Body of pancreas (tissue), 4 donors: ENCODE measurements at regions not wholly inside any gene's neighbourhood (a gene's known extent, or its start where the extent isn't known, plus 50 kb on each side); places are given as distances from the start of the nearest gene placed in this dataset.

Experiments
- ATAC-seq: fragments of 150-250 bp; one replicate; pipeline ENCODE4 v1.9.1; 2016
- DNase-seq, 4 donors: peaks; one replicate each; pipeline ENCODE4 v3.0.0-alpha.2; 2019
- H3K27ac ChIP-seq, 4 donors: fragments of 200-600 bp; sonication (generic); 1 replicate in 3 of 4; 2 replicates in 1 of 4; pipeline versions ENCODE4 v1.5.1 to v1.6.1; 2016 to 2019; ENCODE audit warnings: mild to moderate bottlenecking in 1 of 4, mixed read lengths in 1 of 4, moderate library complexity in 1 of 4
- H3K27me3 ChIP-seq, 2 donors: fragments of 200-600 bp; sonication (generic); one replicate each; pipeline ENCODE4 v1.6.0; 2016; ENCODE audit warnings: mild to moderate bottlenecking in 1 of 2
- H3K36me3 ChIP-seq, 2 donors: fragments of 200-600 bp; sonication (generic); replicated peaks in 1 of 2; 2 replicates each; pipeline ENCODE4 v1.5.1; 2016; ENCODE audit warnings: low read depth in 2 of 2; ENCODE audit not compliant: insufficient read depth in 1 of 2
- H3K4me1 ChIP-seq: fragments of 200-600 bp; sonication (generic); one replicate; pipeline ENCODE4 v1.6.0; 2016
- H3K4me3 ChIP-seq, 2 donors: fragments of 200-600 bp; sonication (generic); 1 replicate in 1 of 2; 2 replicates in 1 of 2; pipeline ENCODE4 v1.5.1; 2016 to 2019
- H3K9me3 ChIP-seq, 3 donors: fragments of 200-600 bp; sonication (generic); 1 replicate in 2 of 3; 2 replicates in 1 of 3; pipeline ENCODE4 v1.5.1; 2016
- POLR2A ChIP-seq, 3 donors: fragments of 450-650 bp; IDR thresholded peaks; one replicate each; pipeline ENCODE4 v1.6.1; 2016; ENCODE audit warnings: antibody characterized with exemption in 3 of 3, mild to moderate bottlenecking in 2 of 3
- WGBS, 2 donors: methylation state at CpG; one replicate each; pipeline ENCODE4 v1.1.5; 2017; 5-methylcytosine and 5-hydroxymethylcytosine counted together
- intact Hi-C: fragments of 100-400 bp; cut with DNase I; formaldehyde crosslinking; loops from one replicate; pipeline ENCODE4 v1.15.1; 2023
- TF ChIP-seq, protein P1 (sequence below), 7 experiments: fragments of 450-650 bp in 4 of 7; fragments of 200-600 bp in 3 of 7; sonication (generic) in 3 of 7; IDR thresholded peaks; one replicate each; pipeline ENCODE4 v1.5.1; 2016 to 2019; ENCODE audit warnings: antibody characterized with exemption in 7 of 7

DNA sequence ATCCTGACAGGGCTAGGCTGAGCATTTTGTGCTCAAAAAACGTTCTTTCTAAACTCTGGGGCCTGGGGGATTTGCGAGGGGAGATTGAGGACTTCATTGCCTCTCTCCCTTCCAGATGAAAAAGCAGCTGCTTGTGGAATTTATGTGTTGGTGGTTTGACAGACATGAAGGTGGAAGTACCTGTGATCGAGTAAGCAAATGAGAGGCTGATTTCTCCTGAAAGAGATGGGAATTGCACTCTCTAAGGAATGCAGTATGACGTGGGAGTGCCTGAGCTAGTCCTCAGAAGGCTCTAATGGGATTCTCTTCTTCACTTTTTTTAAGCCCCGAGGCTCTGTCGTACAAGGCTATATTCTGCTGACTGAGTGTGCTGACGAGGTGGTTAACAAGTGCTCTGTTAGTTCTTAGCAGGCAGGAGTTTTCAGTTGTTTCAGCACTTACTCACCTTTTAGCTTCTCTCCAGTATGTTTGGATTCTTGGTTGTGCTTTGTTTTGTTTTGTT lies 426.8 kb upstream of the CNKSR2 start:
- Histone ChIP-seq H3K9me3 (no peaks in the 10 kb centered on the region), H3K27me3 (no peaks in the 10 kb centered on the region), H3K27ac (no peak overlapping the region), H3K4me3 (no peak overlapping the region), H3K36me3 (no peaks in the 10 kb centered on the region), H3K4me1 (no peaks in the 10 kb centered on the region)
- DNase-seq = no peak
- no peak for TF ChIP-seq POLR2A (IDR thresholded peaks at IDR 0.05)
- TF ChIP-seq, protein P1, sequence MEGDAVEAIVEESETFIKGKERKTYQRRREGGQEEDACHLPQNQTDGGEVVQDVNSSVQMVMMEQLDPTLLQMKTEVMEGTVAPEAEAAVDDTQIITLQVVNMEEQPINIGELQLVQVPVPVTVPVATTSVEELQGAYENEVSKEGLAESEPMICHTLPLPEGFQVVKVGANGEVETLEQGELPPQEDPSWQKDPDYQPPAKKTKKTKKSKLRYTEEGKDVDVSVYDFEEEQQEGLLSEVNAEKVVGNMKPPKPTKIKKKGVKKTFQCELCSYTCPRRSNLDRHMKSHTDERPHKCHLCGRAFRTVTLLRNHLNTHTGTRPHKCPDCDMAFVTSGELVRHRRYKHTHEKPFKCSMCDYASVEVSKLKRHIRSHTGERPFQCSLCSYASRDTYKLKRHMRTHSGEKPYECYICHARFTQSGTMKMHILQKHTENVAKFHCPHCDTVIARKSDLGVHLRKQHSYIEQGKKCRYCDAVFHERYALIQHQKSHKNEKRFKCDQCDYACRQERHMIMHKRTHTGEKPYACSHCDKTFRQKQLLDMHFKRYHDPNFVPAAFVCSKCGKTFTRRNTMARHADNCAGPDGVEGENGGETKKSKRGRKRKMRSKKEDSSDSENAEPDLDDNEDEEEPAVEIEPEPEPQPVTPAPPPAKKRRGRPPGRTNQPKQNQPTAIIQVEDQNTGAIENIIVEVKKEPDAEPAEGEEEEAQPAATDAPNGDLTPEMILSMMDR (IDR thresholded peaks at IDR 0.05) = no peak
- no peak for ATAC-seq
- WGBS, 2 donors = 11 to 23% methylated on average over 3 to 7 of the region's 7 CpGs
- intact Hi-C loops = no loop called here

DNA sequence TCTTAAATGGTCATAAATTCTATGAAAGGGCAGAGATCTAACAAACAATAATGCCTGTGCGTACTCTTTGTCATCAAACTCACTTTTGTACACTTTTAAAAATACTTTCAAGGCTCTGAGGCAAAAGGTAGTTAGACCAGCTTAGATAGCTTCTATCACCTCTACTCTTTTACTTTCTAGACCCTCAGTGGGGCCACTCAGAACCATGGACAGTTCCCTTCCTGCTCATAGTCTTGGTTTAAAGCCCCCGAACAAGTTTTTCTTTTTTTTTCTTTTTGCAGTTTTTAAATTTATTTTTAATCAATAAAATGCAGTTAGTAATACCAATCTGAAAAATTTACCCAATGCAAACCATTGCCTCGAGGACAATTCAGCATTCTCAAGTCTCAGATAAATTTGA lies 460.5 kb upstream of the CNKSR2 start:
- ATAC-seq (no peak), DNase-seq (no peak)
- WGBS, 2 donors = 9 to 30% methylated on average over 3 of the region's 3 CpGs
- Histone ChIP-seq H3K4me1 (no peaks in the 10 kb centered on the region), H3K27ac (no peak overlapping the region), H3K27me3 (no peaks in the 10 kb centered on the region), H3K4me3 (no peak overlapping the region), H3K9me3 (no peaks in the 10 kb centered on the region), H3K36me3 (no peaks in the 10 kb centered on the region)
- TF ChIP-seq, protein P1 (IDR thresholded peaks at IDR 0.05) = no peak
- no peak for TF ChIP-seq POLR2A (IDR thresholded peaks at IDR 0.05)
- intact Hi-C loops = no loop called here

DNA sequence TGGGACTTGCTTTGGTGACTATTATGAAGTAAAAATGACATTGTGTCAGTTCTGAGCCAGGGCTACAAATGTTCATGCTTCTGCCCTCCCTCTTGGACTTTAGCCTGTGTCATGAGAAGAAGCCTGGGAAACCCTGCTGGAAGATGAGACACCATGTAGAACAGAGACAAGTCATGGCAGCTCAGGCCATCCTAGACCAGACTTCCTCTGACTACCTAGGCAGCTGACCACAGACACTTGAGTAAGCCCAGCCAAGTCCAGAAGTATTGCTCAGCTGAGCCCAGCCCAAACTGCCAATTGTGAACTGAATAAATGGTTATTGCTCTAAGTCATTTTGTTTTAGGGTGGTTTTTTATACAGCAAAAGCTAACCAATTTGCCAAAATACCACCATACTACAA lies 467.6 kb upstream of the CNKSR2 start:
- Histone ChIP-seq H3K27ac (no peak overlapping the region), H3K36me3 (no peaks in the 10 kb centered on the region), H3K9me3 (no peaks in the 10 kb centered on the region), H3K27me3 (no peaks in the 10 kb centered on the region), H3K4me3 (no peak overlapping the region), H3K4me1 (no peaks in the 10 kb centered on the region)
- TF ChIP-seq, protein P1 (IDR thresholded peaks at IDR 0.05) = no peak
- TF ChIP-seq POLR2A (IDR thresholded peaks at IDR 0.05) = no peak
- no peak for DNase-seq
- intact Hi-C loops = no loop called here
- no peak for ATAC-seq

DNA sequence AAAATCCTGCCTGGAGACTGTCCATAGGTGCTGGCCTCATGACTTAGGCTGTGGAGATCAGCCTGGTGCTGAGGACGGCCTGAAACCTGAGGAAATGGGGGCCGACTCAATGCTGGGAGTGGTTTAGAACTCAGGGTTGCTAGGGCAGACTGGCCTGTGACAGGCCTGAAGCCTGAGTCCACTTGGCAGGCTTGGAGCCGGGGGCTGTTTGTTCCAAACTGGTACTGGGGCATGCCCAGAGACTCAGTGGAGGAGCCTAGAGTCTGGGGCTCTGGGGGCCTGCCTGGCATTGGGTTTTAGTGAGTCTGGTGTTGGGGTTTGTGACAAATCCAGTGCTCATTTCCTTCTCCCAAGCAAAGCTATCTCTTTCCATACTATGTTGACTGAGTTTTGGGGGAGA lies 489.7 kb upstream of the CNKSR2 start:
- Histone ChIP-seq H3K36me3 (no peaks in the 10 kb centered on the region), H3K27me3 (no peaks in the 10 kb centered on the region), H3K4me1 (no peaks in the 10 kb centered on the region), H3K9me3 (no peaks in the 10 kb centered on the region), H3K27ac (no peak overlapping the region), H3K4me3 (no peak overlapping the region)
- TF ChIP-seq, protein P1 (IDR thresholded peaks at IDR 0.05) = no peak
- no peak for TF ChIP-seq POLR2A (IDR thresholded peaks at IDR 0.05)
- DNase-seq = no peak
- no peak for ATAC-seq
- WGBS, 2 donors = 60 to 80% methylated on average over 1 of the region's 3 CpGs
- intact Hi-C loops = no loop called here

DNA sequence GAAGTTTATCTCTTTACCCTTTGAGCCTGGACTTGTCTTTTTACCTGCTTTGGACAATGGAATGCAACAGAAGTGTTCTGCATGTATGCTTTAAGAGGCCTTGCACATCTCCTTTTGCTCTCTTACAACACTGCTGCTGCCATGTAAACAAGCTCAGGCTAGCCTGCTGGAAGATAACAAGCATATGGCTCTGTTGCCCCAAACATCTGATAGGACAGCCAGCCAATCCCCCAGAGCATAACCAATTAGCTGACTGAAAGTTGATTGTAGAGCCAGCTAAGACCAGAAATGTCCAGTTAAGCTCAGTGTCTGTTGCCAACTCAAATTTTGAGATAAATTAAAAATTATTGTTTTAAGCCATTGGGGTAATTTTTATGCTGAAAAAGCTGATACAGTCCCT lies 510.6 kb upstream of the CNKSR2 start:
- Histone ChIP-seq H3K36me3 (no peaks in the 10 kb centered on the region), H3K27me3 (no peaks in the 10 kb centered on the region), H3K9me3 (no peaks in the 10 kb centered on the region), H3K4me1 (no peaks in the 10 kb centered on the region), H3K4me3 (no peak overlapping the region), H3K27ac (no peak overlapping the region)
- intact Hi-C loops = no loop called here
- ATAC-seq (no peak), DNase-seq (no peak)
- no peak for TF ChIP-seq POLR2A (IDR thresholded peaks at IDR 0.05)
- TF ChIP-seq, protein P1 (IDR thresholded peaks at IDR 0.05) = no peak
